ENCODE measurements at regions not wholly inside any gene's neighbourhood (a gene's known extent, or its start where the extent isn't known, plus 50 kb on each side); places are given as distances from the start of the nearest gene placed in this dataset.

DNA sequence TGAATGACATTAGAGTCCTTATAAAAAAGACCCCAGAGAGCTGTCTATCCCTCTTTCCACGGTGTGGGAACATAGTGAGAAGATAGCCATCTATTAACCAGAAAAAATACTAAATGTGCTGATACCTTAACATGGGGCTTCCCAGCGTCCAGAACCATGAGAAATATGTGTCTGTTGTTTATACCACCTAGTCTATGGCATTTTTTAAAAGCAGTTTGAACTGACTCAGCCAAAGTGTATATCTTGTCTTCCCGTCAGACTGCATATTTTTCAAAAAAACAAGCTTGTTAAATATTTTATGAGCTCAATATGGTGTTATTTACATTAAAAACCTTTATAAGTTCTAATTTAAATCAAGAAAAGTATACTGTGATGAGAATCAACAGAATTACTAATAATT is 255.3 kb downstream of the HGF start:
- WGBS, 2 donors = 65 to 71% methylated on average over 3 of the region's 3 CpGs
- intact Hi-C loops (cut with DNase I; ENCODE audit: low total_unique reads) = no loop called here
- TF ChIP-seq POLR2A (IDR thresholded peaks at IDR 0.05) = no peak
- TF ChIP-seq, protein P1, sequence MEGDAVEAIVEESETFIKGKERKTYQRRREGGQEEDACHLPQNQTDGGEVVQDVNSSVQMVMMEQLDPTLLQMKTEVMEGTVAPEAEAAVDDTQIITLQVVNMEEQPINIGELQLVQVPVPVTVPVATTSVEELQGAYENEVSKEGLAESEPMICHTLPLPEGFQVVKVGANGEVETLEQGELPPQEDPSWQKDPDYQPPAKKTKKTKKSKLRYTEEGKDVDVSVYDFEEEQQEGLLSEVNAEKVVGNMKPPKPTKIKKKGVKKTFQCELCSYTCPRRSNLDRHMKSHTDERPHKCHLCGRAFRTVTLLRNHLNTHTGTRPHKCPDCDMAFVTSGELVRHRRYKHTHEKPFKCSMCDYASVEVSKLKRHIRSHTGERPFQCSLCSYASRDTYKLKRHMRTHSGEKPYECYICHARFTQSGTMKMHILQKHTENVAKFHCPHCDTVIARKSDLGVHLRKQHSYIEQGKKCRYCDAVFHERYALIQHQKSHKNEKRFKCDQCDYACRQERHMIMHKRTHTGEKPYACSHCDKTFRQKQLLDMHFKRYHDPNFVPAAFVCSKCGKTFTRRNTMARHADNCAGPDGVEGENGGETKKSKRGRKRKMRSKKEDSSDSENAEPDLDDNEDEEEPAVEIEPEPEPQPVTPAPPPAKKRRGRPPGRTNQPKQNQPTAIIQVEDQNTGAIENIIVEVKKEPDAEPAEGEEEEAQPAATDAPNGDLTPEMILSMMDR (IDR thresholded peaks at IDR 0.05) = no peak
- no peak for DNase-seq (ENCODE audit: low spot score in 2 of 2)
- no peak overlapping the region for H3K4me3 ChIP-seq (ENCODE audit: low read depth, poor library complexity, severe bottlenecking)

DNA sequence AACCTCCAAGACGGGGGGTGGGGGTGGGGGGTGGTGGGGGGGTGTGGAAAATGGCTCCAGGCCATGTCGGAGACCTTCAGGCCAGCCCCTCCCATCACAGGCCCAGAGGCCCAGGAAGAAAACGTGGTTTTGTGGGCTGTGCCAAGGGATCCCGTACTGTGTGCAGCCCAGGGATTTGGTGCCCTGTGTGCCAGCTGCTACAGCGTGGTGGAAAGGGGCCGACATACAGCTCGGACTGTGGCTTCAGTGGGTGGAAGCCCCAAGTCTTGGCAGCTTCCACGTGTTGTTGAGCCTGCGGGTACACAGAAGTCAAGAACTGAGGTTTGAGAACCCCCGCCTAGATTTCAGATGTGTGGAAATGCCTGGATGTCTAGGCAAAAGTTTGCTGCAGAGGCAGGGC is 259.7 kb downstream of the HGF start:
- no peak overlapping the region for H3K4me3 ChIP-seq (ENCODE audit: low read depth, poor library complexity, severe bottlenecking)
- intact Hi-C loops (cut with DNase I; ENCODE audit: low total_unique reads) = no loop called here
- WGBS, 2 donors = 75 to 80% methylated on average over 10 of the region's 10 CpGs
- TF ChIP-seq, protein P1 (IDR thresholded peaks at IDR 0.05) = no peak
- no peak for TF ChIP-seq POLR2A (IDR thresholded peaks at IDR 0.05)
- no peak for DNase-seq (ENCODE audit: low spot score in 2 of 2)

DNA sequence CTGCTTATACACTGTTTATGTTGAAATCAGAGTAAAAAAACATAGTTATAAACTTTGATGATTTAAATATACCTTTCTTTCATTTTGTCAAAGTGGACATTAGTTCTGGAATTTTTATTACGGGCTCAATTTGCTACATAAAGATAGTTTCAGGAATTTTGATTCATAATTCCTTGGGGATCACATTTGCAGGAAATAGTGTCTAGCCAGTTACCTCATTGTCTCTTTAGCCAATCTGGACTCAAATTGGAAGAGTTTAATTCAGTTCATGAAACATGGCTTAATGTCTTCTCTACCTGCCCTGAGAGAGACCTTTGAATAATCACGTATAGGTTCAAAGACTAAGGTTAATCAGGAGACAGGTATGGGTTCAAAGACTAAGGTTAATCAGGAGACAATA is 262.6 kb downstream of the HGF start:
- TF ChIP-seq, protein P1 (IDR thresholded peaks at IDR 0.05) = no peak
- no peak for TF ChIP-seq POLR2A (IDR thresholded peaks at IDR 0.05)
- H3K4me3 ChIP-seq (ENCODE audit: low read depth, poor library complexity, severe bottlenecking) = no peak overlapping the region
- intact Hi-C loops (cut with DNase I; ENCODE audit: low total_unique reads) = no loop called here
- WGBS, 2 donors = 71 to 75% methylated on average over 2 of the region's 2 CpGs
- no peak for DNase-seq (ENCODE audit: low spot score in 2 of 2)

DNA sequence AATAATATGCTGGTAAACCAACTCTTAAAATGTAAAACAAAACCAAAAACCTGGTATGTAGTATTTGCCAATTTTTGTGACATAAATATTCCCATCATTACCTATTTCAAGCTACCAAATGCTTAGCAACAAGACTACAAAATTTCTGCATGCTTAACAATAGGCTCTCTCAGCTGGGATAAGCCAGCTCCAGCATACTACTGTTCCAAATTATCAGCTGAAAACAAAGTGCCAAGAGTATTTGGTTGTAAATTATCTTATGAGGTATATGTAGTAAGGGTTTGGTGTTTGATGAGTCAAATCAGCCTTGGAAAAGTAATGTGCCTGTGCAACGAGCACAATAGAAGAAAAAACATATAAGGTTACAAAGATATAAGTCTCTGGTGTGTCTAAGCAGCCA is 263.2 kb downstream of the HGF start:
- H3K4me3 ChIP-seq (ENCODE audit: low read depth, poor library complexity, severe bottlenecking) = no peak overlapping the region
- TF ChIP-seq, protein P1 (IDR thresholded peaks at IDR 0.05) = no peak
- TF ChIP-seq POLR2A (IDR thresholded peaks at IDR 0.05) = no peak
- no peak for DNase-seq (ENCODE audit: low spot score in 2 of 2)
- 23 to 29% methylated on average over 1 of the region's 1 CpG for WGBS, 2 donors
- intact Hi-C loops (cut with DNase I; ENCODE audit: low total_unique reads) = no loop called here

DNA sequence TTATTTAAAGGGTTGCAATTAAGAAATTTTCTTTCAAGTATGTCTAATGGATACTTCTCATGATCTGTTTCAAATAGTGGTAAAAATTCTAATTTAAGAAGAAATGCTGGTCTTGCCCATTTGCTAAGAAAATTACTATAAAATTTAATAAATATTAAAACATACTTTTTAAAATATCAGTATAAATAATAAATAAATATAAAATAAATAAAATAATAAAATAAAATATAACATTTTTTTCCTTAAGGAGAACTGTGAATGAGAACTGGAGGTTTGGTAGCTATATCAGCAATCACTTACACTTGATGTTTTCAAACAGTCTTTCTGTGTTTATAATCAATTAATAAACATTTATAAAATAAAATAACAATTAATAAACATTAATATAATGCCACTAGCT is 266.1 kb downstream of the HGF start:
- TF ChIP-seq, protein P1 (IDR thresholded peaks at IDR 0.05) = no peak
- TF ChIP-seq POLR2A (IDR thresholded peaks at IDR 0.05) = no peak
- H3K4me3 ChIP-seq (ENCODE audit: low read depth, poor library complexity, severe bottlenecking) = no peak overlapping the region
- DNase-seq (ENCODE audit: low spot score in 2 of 2) = no peak
- intact Hi-C loops (cut with DNase I; ENCODE audit: low total_unique reads) = no loop called here

DNA sequence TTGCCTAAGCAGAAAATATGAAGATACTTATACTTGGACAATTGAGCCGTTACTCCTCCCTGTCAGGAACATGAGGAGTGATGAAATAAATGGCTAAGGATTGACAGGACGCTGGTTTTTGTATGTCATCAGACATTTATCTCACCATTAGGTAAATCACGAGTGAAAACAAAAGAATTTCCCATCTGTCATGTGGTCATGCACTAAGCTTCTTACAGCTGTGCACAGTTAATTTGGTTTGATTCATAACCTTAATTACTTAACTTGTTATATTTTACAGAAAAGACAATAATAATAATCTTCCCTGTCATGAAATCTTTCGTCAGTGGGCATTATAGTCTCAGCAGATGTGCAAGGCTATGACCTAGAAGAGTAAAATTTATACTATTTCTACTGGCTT is 266.5 kb downstream of the HGF start:
- H3K4me3 ChIP-seq (ENCODE audit: low read depth, poor library complexity, severe bottlenecking) = no peak overlapping the region
- intact Hi-C loops (cut with DNase I; ENCODE audit: low total_unique reads) = no loop called here
- no peak for TF ChIP-seq POLR2A (IDR thresholded peaks at IDR 0.05)
- TF ChIP-seq, protein P1 (IDR thresholded peaks at IDR 0.05) = no peak
- DNase-seq (ENCODE audit: low spot score in 2 of 2) = no peak
- 81 to 86% methylated on average over 4 of the region's 4 CpGs for WGBS, 2 donors
